GM23338 (cell line): ENCODE measurements at regions not wholly inside any gene's neighbourhood (a gene's known extent, or its start where the extent isn't known, plus 50 kb on each side); places are given as distances from the start of the nearest gene placed in this dataset.

Experiments used
- ATAC-seq: fragments of 200-7000 bp; cut with Tn5 transposase; 3 replicates; pipeline ENCODE4 v1.9.1; 2020
- DNase-seq: peaks from one replicate; pipeline ENCODE4 v3.0.0-alpha.2; 2015; ENCODE audit warnings: low spot score
- H2AFZ ChIP-seq: fragments of 200-600 bp; sonication (generic); 2 replicates; pipeline ENCODE4 v1.8.0; 2016; ENCODE audit warnings: antibody characterized with exemption, mild to moderate bottlenecking, moderate library complexity
- H3F3A ChIP-seq: fragments of 200-600 bp; sonication (generic); replicated peaks from 2 replicates; pipeline ENCODE4 v1.8.0; 2017; ENCODE audit warnings: antibody characterized with exemption, mixed run types, low read depth
- H3K27ac ChIP-seq: fragments of 200-600 bp; sonication (generic); 2 replicates; pipeline ENCODE4 v1.6.1; 2016; ENCODE audit warnings: low read depth
- H3K27me3 ChIP-seq: fragments of 200-600 bp; sonication (generic); 2 replicates; pipeline ENCODE4 v1.8.0; 2016; ENCODE audit warnings: mild to moderate bottlenecking, mixed run types, moderate library complexity; ENCODE audit not compliant: insufficient read depth
- H3K36me3 ChIP-seq: fragments of 200-600 bp; sonication (generic); 2 replicates; pipeline ENCODE4 v1.8.0; 2016; ENCODE audit warnings: mild to moderate bottlenecking; ENCODE audit not compliant: insufficient read depth
- H3K4me1 ChIP-seq: fragments of 200-600 bp; sonication (generic); 2 replicates; pipeline ENCODE4 v1.8.0; 2016; ENCODE audit warnings: mild to moderate bottlenecking, moderate library complexity; ENCODE audit not compliant: insufficient read depth
- H3K4me2 ChIP-seq: fragments of 200-600 bp; sonication (generic); 2 replicates; pipeline ENCODE4 v1.7.1; 2017; ENCODE audit warnings: mixed run types
- H3K4me3 ChIP-seq: fragments of 200-600 bp; sonication (generic); 2 replicates; pipeline ENCODE4 v1.6.1; 2016; ENCODE audit warnings: mixed run types
- H3K79me2 ChIP-seq: fragments of 200-600 bp; sonication (generic); replicated peaks from 2 replicates; pipeline ENCODE4 v1.8.0; 2017; ENCODE audit warnings: mild to moderate bottlenecking; ENCODE audit not compliant: insufficient read depth
- H3K9me2 ChIP-seq: fragments of 200-600 bp; sonication (generic); 2 replicates; pipeline ENCODE4 v1.8.0; 2017; ENCODE audit not compliant: insufficient read depth
- H4K20me1 ChIP-seq: fragments of 200-600 bp; sonication (generic); replicated peaks from 2 replicates; pipeline ENCODE4 v1.8.0; 2017; ENCODE audit warnings: mild to moderate bottlenecking; ENCODE audit not compliant: insufficient read depth
- H3K27ac Mint-ChIP-seq: 2 replicates; pipeline ENCODE4 v1.8.0; 2020; ENCODE audit warnings: inconsistent platforms, mild to moderate bottlenecking, moderate library complexity, mixed read lengths
- H3K27me3 Mint-ChIP-seq: 3 replicates; pipeline ENCODE4 v1.8.0; 2022; ENCODE audit warnings: low read depth, mild to moderate bottlenecking, moderate library complexity, mixed read lengths, inconsistent platforms; ENCODE audit not compliant: insufficient read depth, poor library complexity
- H3K36me3 Mint-ChIP-seq: 3 replicates; pipeline ENCODE4 v1.8.0; 2021; ENCODE audit warnings: low read depth, mild to moderate bottlenecking, inconsistent platforms, moderate library complexity, mixed read lengths
- H3K4me1 Mint-ChIP-seq: 3 replicates; pipeline ENCODE4 v1.8.0; 2020; ENCODE audit warnings: mild to moderate bottlenecking, inconsistent platforms, mixed read lengths
- H3K4me3 Mint-ChIP-seq: 3 replicates; pipeline ENCODE4 v1.8.0; 2021; ENCODE audit warnings: moderate library complexity, mild to moderate bottlenecking, inconsistent platforms, mixed read lengths
- H3K9me3 Mint-ChIP-seq: 3 replicates; pipeline ENCODE4 v1.8.0; 2020; ENCODE audit warnings: moderate library complexity, mild to moderate bottlenecking, inconsistent platforms, mixed read lengths
- ETS1 ChIP-seq: IDR thresholded peaks from 2 replicates; pipeline ENCODE4 v1.6.1; 2016; ENCODE audit warnings: antibody characterized with exemption
- EZH2 ChIP-seq: fragments of 200-600 bp; sonication (generic); IDR thresholded peaks from one replicate; pipeline ENCODE4 v1.8.0; 2017; ENCODE audit warnings: antibody characterized with exemption, mild to moderate bottlenecking, low read depth; ENCODE audit not compliant: unreplicated experiment
- EZH2phosphoT487 ChIP-seq: fragments of 200-600 bp; sonication (generic); IDR thresholded peaks from one replicate; pipeline ENCODE4 v1.8.1; 2018; ENCODE audit warnings: antibody characterized with exemption; ENCODE audit not compliant: unreplicated experiment
- NANOG ChIP-seq: IDR thresholded peaks from 2 replicates; pipeline ENCODE4 v1.6.1; 2016; ENCODE audit warnings: antibody characterized with exemption, borderline replicate concordance
- POLR2AphosphoS5 ChIP-seq: IDR thresholded peaks from 2 replicates; pipeline ENCODE4 v1.6.1; 2016; ENCODE audit warnings: antibody characterized with exemption, low read depth
- REST ChIP-seq: IDR thresholded peaks from one replicate; pipeline ENCODE4 v1.6.1; 2018; ENCODE audit warnings: antibody characterized with exemption; ENCODE audit not compliant: unreplicated experiment
- STAT1 ChIP-seq: IDR thresholded peaks from one replicate; pipeline ENCODE4 v1.6.1; 2016; ENCODE audit warnings: antibody characterized with exemption; ENCODE audit not compliant: unreplicated experiment
- ZNF114 ChIP-seq: fragments of 250-450 bp; sonication (Bioruptor Pico); IDR thresholded peaks from 2 replicates; pipeline ENCODE4 v1.5.0; 2020; ENCODE audit warnings: mild to moderate bottlenecking, moderate library complexity
- ZNF462 ChIP-seq: fragments of 250-450 bp; sonication (Bioruptor Pico); IDR thresholded peaks from 2 replicates; pipeline ENCODE4 v1.5.0; 2020; ENCODE audit warnings: mild to moderate bottlenecking, moderate library complexity

- H4K20me1 ChIP-seq: no peaks in the 10 kb centered on the region
- H3K4me3 ChIP-seq: no peak overlapping the region
- H3K79me2 ChIP-seq: no peaks in the 10 kb centered on the region
- Mint-ChIP-seq H3K27ac (no peak overlapping the region), H3K4me1 (no peaks in the 10 kb centered on the region; the same call in 2 of the 3 replicates), H3K27me3 (peaks cover 12% of the 10 kb centered on the region), H3K9me3 (peaks cover 16% of the 10 kb centered on the region), H3K36me3 (peaks cover 6% of the 10 kb centered on the region; the same call in 1 of the 3 replicates), H3K4me3 (no peak overlapping the region)
- no peak overlapping the region for H3K27ac ChIP-seq
- no peak overlapping the region for H3K4me2 ChIP-seq
- ATAC-seq (no peak), DNase-seq (no peak)
- no peaks in the 10 kb centered on the region for H3K36me3 ChIP-seq
- no peaks in the 10 kb centered on the region for H3K27me3 ChIP-seq
- TF ChIP-seq NANOG: no peak
- TF ChIP-seq EZH2: no peak
- TF ChIP-seq ZNF114: no peak
- no peak for TF ChIP-seq ETS1
- TF ChIP-seq STAT1: no peak
- no peak for TF ChIP-seq POLR2AphosphoS5
- no peak for TF ChIP-seq ZNF462
- TF ChIP-seq EZH2phosphoT487: no peak
- no peak for TF ChIP-seq REST
- H3K9me2 ChIP-seq: no peaks in the 10 kb centered on the region
- H3F3A ChIP-seq: no peaks in the 10 kb centered on the region
- H2AFZ ChIP-seq: no peak overlapping the region
- no peaks in the 10 kb centered on the region for H3K4me1 ChIP-seq
These were observed 95.9 kb upstream of the PRR5 start for GRCh38 chr22:44606126-44606525.
